Osteocyte (in vitro differentiated cells): ENCODE measurements at regions not wholly inside any gene's neighbourhood (a gene's known extent, or its start where the extent isn't known, plus 50 kb on each side); places are given as distances from the start of the nearest gene placed in this dataset.

Experiments used
- DNase-seq: peaks from one replicate; pipeline ENCODE4 v3.0.0; 2021; ENCODE audit warnings: mixed read lengths; ENCODE audit not compliant: unreplicated experiment; ENCODE audit errors: extremely low spot score
- H3K27ac Mint-ChIP-seq: one replicate; pipeline ENCODE4 v1.8.0; 2021; ENCODE audit warnings: mild to moderate bottlenecking, mixed read lengths; ENCODE audit not compliant: unreplicated experiment
- H3K27me3 Mint-ChIP-seq: one replicate; pipeline ENCODE4 v1.8.0; 2021; ENCODE audit warnings: mixed read lengths; ENCODE audit not compliant: unreplicated experiment
- H3K36me3 Mint-ChIP-seq: one replicate; pipeline ENCODE4 v1.8.0; 2021; ENCODE audit warnings: mixed read lengths; ENCODE audit not compliant: unreplicated experiment
- H3K4me1 Mint-ChIP-seq: one replicate; pipeline ENCODE4 v1.8.0; 2021; ENCODE audit warnings: mixed read lengths; ENCODE audit not compliant: unreplicated experiment
- H3K4me3 Mint-ChIP-seq: one replicate; pipeline ENCODE4 v1.8.0; 2021; ENCODE audit warnings: mild to moderate bottlenecking, moderate library complexity, mixed read lengths; ENCODE audit not compliant: unreplicated experiment
- H3K9me3 Mint-ChIP-seq: one replicate; pipeline ENCODE4 v1.8.0; 2021; ENCODE audit warnings: mixed read lengths; ENCODE audit not compliant: unreplicated experiment
- CTCF ChIP-seq: fragments of 200-600 bp; sonication (generic); IDR thresholded peaks from 2 replicates; pipeline ENCODE4 v1.5.0; 2021; ENCODE audit warnings: antibody characterized with exemption, mild to moderate bottlenecking, moderate library complexity

- Mint-ChIP-seq H3K4me3 (no peak overlapping the region), H3K27me3 (no peaks in the 10 kb centered on the region), H3K27ac (no peak overlapping the region), H3K4me1 (peaks cover 1% of the 10 kb centered on the region), H3K36me3 (no peaks in the 10 kb centered on the region), H3K9me3 (no peaks in the 10 kb centered on the region)
- DNase-seq, result no peak
- no peak for TF ChIP-seq CTCF
These were observed 569.9 kb downstream of the EPHA4 start for GRCh38 chr2:221002101-221002685.

- no peak overlapping the region for H3K27ac Mint-ChIP-seq
- no peaks in the 10 kb centered on the region for H3K4me1 Mint-ChIP-seq
- H3K4me3 Mint-ChIP-seq, result no peak overlapping the region
- H3K9me3 Mint-ChIP-seq, result no peaks in the 10 kb centered on the region
- no peak for TF ChIP-seq CTCF
- no peaks in the 10 kb centered on the region for H3K36me3 Mint-ChIP-seq
- H3K27me3 Mint-ChIP-seq, result no peaks in the 10 kb centered on the region
- no peak for DNase-seq
These were observed 566.8 kb downstream of the EPHA4 start for GRCh38 chr2:221005338-221005737.

GRCh38 chr2:221006084-221006483 is 566.0 kb downstream of the EPHA4 start:
- TF ChIP-seq CTCF, result no peak
- H3K4me3 Mint-ChIP-seq, result no peak overlapping the region
- H3K27ac Mint-ChIP-seq, result no peak overlapping the region
- no peaks in the 10 kb centered on the region for H3K9me3 Mint-ChIP-seq
- H3K36me3 Mint-ChIP-seq, result no peaks in the 10 kb centered on the region
- no peaks in the 10 kb centered on the region for H3K4me1 Mint-ChIP-seq
- DNase-seq, result no peak
- H3K27me3 Mint-ChIP-seq, result no peaks in the 10 kb centered on the region

GRCh38 chr2:221016551-221016950 is 555.6 kb downstream of the EPHA4 start:
- TF ChIP-seq CTCF, result no peak
- Mint-ChIP-seq H3K9me3 (peaks cover 5% of the 10 kb centered on the region), H3K27ac (no peak overlapping the region), H3K36me3 (no peaks in the 10 kb centered on the region), H3K4me3 (no peak overlapping the region), H3K4me1 (peaks cover 11% of the 10 kb centered on the region), H3K27me3 (no peaks in the 10 kb centered on the region)
- no peak for DNase-seq

- Mint-ChIP-seq H3K27me3 (peaks cover 7% of the 10 kb centered on the region), H3K36me3 (no peaks in the 10 kb centered on the region), H3K27ac (no peak overlapping the region), H3K9me3 (peaks cover 9% of the 10 kb centered on the region), H3K4me1 (peaks cover 11% of the 10 kb centered on the region), H3K4me3 (no peak overlapping the region)
- DNase-seq, result no peak
- no peak for TF ChIP-seq CTCF
These were observed 553.8 kb downstream of the EPHA4 start for GRCh38 chr2:221018262-221018661.
